ENCODE measurements at regions not wholly inside any gene's neighbourhood (a gene's known extent, or its start where the extent isn't known, plus 50 kb on each side); places are given as distances from the start of the nearest gene placed in this dataset.

DNA sequence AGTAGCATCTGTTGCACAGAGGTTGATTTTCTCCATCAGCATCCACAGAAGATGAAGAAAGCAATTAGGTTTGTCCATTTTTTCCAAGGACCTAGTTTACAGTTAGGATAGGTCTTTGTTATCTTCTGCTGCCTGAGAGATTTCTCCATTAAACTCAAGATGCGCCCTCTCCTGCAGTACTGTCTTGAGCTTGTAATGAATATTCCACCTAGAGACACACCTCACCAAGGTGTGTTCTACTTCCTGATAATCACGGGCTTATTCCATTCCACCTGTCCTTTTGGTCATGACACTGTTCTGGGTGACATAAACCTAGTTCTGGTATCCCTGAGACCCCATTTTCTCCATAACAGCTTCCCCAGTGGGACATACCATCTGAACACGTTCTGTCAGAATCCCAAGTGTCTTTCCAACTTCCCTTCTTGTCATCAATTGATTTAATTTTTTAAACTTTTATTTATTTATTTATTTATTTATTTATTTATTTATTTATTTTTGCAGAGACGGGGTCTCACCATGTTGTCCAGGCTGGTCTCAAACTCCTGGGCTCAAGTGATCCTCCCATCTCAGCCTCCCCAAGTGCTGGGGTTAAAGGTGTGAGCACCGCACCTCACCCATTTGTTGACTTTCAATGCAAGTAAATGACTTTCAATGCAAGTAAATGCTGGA, 75.6 kb upstream of the HS3ST5 start:
- no peak for ATAC-seq
- POLR2A ChIA-PET = no interaction called here
- Histone ChIP-seq H3K9me3 (ENCODE audit: low read length) (no peaks in the 10 kb centered on the region), H3K4me2 (ENCODE audit: low read depth, low read length) (peak overlapping the region; percentile 49; the same call in 1 of the 2 replicates), H3K27me3 (ENCODE audit: control insufficient read depth in 1 of 2, insufficient read depth in 2 of 2, low read length in 2 of 2) (no peaks in the 10 kb centered on the region), H3K4me1 (ENCODE audit: insufficient read depth, low read length) (peaks cover 12% of the 10 kb centered on the region), H3K79me2 (ENCODE audit: insufficient read depth, low read length) (no peaks in the 10 kb centered on the region), H3K4me3 (replicated peaks in 1 of 3; ENCODE audit: insufficient read depth in 1 of 3, low read depth in 2 of 3, low read length in 3 of 3) (no peak overlapping the region), H2AFZ (ENCODE audit: low read length) (no peak overlapping the region), H3K9ac (ENCODE audit: insufficient read depth, low read depth, low read length) (no peak overlapping the region), H3K36me3 (replicated peaks in 1 of 2; ENCODE audit: control insufficient read depth in 1 of 2, insufficient read depth in 2 of 2, low read length in 2 of 2) (no peaks in the 10 kb centered on the region), H4K20me1 (ENCODE audit: insufficient read depth, low read length) (no peaks in the 10 kb centered on the region), H3K27ac (ENCODE audit: extremely low read length, insufficient read depth, low read length) (no peak overlapping the region)
- CTCF ChIA-PET (ENCODE audit: low intra/inter-chr PET ratio, low total read pairs) = no interaction called here
- no peak for FAIRE-seq
- 47% methylated on average over 5 of the region's 5 CpGs for WGBS (ENCODE audit: low lambda C conversion rate)
- intact Hi-C loops (cut with micrococcal nuclease; ENCODE audit: unreplicated experiment) = no loop called here
- BruUV-seq (replicated peaks) = no TSS peak
- DNase-seq (ENCODE audit: low spot score) = no peak
- in situ Hi-C loops (cut with HindIII; ENCODE audit: extremely low pct_ligation_motif_present, low pct_unique_long_range_greater_than_20kb) = no loop called here
- TF ChIP-seq PREB (CRISPR knock-in tag; IDR thresholded peaks at IDR 0.05) (no peak), EEA1 (CRISPR knock-in tag; IDR thresholded peaks at IDR 0.05; ENCODE audit: borderline replicate concordance) (no peak), ZSCAN30 (CRISPR knock-in tag; IDR thresholded peaks at IDR 0.05) (no peak), ZNF550 (CRISPR knock-in tag; IDR thresholded peaks at IDR 0.05; ENCODE audit: borderline replicate concordance) (no peak), ZNF687 (CRISPR knock-in tag; IDR thresholded peaks at IDR 0.05) (no peak), ISX (CRISPR knock-in tag; conservative IDR thresholded peaks at IDR 0.05) (no peak), E2F1 (CRISPR knock-in tag; IDR thresholded peaks at IDR 0.05) (no peak), ZNF772 (CRISPR knock-in tag; IDR thresholded peaks at IDR 0.05) (no peak), TCF7L2 (IDR thresholded peaks at IDR 0.05; ENCODE audit: low read depth, low read length) (no peak), ARID2 (CRISPR knock-in tag; IDR thresholded peaks at IDR 0.05; ENCODE audit: borderline replicate concordance) (no peak), SMARCE1 (IDR thresholded peaks at IDR 0.05; ENCODE audit: borderline replicate concordance) (no peak), KLF6 (CRISPR knock-in tag; IDR thresholded peaks at IDR 0.05) (no peak)
- TF ChIP-seq, protein P1, sequence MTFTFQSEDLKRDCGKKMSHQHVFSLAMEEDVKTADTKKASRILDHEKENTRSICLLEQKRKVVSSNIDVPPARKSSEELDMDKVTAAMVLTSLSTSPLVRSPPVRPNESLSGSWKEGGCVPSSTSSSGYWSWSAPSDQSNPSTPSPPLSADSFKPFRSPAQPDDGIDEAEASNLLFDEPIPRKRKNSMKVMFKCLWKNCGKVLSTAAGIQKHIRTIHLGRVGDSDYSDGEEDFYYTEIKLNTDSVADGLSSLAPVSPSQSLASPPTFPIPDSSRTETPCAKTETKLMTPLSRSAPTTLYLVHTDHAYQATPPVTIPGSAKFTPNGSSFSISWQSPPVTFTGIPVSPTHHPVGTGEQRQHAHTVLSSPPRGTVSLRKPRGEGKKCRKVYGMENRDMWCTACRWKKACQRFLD (CRISPR knock-in tag; IDR thresholded peaks at IDR 0.05; ENCODE audit: borderline replicate concordance) = no peak
- TF ChIP-seq, protein P2, sequence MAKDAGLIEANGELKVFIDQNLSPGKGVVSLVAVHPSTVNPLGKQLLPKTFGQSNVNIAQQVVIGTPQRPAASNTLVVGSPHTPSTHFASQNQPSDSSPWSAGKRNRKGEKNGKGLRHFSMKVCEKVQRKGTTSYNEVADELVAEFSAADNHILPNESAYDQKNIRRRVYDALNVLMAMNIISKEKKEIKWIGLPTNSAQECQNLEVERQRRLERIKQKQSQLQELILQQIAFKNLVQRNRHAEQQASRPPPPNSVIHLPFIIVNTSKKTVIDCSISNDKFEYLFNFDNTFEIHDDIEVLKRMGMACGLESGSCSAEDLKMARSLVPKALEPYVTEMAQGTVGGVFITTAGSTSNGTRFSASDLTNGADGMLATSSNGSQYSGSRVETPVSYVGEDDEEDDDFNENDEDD (CRISPR knock-in tag; IDR thresholded peaks at IDR 0.05; ENCODE audit: borderline replicate concordance) = no peak
- TF ChIP-seq, protein P3, sequence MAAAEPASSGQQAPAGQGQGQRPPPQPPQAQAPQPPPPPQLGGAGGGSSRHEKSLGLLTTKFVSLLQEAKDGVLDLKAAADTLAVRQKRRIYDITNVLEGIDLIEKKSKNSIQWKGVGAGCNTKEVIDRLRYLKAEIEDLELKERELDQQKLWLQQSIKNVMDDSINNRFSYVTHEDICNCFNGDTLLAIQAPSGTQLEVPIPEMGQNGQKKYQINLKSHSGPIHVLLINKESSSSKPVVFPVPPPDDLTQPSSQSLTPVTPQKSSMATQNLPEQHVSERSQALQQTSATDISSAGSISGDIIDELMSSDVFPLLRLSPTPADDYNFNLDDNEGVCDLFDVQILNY (CRISPR knock-in tag; conservative IDR thresholded peaks at IDR 0.05) = no peak

All from HepG2 (cell line).